ENCODE measurements at regions not wholly inside any gene's neighbourhood (a gene's known extent, or its start where the extent isn't known, plus 50 kb on each side); places are given as distances from the start of the nearest gene placed in this dataset.

DNA sequence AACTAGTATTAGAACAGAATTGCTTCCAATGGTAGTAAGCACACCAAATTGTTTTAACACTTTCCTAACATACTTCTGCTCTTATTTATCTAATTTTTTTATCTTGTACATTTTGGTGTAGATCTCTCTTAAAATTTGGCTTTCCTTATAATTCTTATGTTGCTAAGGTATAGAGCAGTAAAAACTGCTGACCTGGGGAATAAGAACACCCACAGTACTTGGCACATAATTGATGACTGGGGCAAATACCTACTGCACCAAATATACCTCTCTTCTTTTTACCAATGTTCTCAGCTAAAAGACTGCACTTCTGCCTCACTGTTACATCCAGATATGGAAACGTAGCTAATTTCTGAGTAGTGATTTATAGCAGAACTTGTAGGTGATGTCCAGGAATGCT is 642.2 kb downstream of the LIG4 start:
- no peak for DNase-seq (ENCODE audit: low read depth in 2 of 2)

DNA sequence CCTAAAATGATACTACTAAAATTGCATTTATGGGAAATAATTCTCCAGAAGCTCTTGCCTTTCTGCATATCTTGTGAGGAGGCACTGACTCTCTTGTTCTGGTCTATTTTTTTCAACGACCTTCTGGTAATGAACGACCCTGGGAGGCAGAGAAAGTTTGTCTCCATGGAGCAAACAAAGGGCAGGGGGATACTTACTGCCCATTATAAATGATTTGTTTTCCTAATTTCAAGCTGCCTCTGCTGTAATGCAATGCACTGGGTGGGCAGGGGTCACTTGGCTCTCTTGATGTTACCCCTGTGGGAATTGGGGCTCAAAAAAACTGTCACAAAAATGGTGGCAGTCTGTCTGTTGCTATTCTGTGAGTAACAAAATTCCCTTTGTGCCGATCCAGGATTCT is 643.2 kb downstream of the LIG4 start:
- no peak for DNase-seq (ENCODE audit: low read depth in 2 of 2)

- DNase-seq (ENCODE audit: low read depth in 2 of 2) = no peak
These were observed 647.2 kb downstream of the LIG4 start for GRCh38 chr13:107568181-107568580.

DNA sequence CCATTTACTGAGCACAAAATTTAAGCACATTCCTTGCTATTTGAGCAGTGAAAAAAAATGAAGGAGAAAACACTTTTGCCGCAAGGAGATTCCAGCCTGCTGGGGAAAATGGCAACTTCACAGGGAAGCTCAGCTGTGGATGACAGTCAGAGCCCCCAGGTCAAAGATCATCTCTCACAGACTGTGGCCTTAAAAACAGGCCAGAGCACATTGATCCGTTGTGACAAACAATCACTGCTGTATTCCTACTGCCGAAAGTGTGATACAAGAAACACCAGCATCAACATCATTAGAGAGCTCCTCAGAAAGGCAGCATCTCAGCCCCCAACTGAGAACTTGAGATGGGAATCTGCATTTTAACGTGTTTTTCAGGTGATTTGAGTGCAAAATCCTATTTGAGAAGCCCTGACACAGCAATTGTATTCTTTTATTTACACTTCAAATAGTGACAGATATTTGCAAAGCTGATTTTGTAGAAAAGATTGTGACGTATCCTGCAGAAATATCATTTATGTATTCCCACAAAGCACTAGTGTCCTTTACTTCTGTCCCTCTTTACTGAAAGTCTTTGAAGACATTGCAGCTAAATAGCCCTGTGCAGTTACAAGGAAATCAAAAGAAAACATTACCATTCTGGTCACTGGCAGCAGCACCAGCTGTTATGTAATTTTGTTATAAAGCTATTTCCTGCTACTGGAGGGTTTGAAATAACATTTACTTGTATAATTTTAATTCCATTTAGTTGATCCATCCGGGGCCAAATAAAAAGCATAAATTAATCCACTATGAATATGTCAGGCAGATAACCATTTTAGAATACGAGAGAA is 652.0 kb downstream of the LIG4 start:
- DNase-seq (ENCODE audit: low read depth in 2 of 2) = no peak

GRCh38 chr13:107562203-107562602 is 653.1 kb downstream of the LIG4 start:
- DNase-seq (ENCODE audit: low read depth in 2 of 2) = no peak

GRCh38 chr13:107554460-107554859 is 660.9 kb downstream of the LIG4 start:
- no peak for DNase-seq (ENCODE audit: low read depth in 2 of 2)

GRCh38 chr13:107553838-107554237 is 661.5 kb downstream of the LIG4 start:
- DNase-seq (ENCODE audit: low read depth in 2 of 2) = no peak

- DNase-seq (ENCODE audit: low read depth in 2 of 2) = no peak
These were observed 663.8 kb downstream of the LIG4 start for GRCh38 chr13:107551521-107551920.

GRCh38 chr13:107548338-107548737 is 667.0 kb downstream of the LIG4 start:
- DNase-seq (ENCODE audit: low read depth in 2 of 2) = no peak

- DNase-seq (ENCODE audit: low read depth in 2 of 2) = no peak
These were observed 669.3 kb downstream of the LIG4 start for GRCh38 chr13:107545946-107546502.

DNA sequence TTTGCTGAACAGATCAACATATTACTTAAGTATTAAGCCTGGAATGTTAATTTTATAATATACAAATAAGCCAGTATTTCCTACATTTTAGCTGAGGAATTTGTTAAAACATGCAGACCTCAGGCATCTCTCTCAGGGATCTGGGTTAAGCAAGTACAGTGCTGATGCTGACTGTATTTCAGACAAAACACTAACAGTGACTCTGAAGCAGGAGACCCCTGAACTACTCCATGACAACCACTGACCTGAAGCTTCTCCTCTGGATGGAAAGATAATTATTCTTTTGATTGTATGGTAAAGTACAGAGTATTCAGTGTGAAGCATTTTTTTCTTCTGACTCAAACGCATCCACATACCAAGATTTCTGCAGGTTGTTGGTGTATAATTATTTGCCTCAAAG is 680.8 kb downstream of the LIG4 start:
- no peak for DNase-seq (ENCODE audit: low read depth in 2 of 2)

DNA sequence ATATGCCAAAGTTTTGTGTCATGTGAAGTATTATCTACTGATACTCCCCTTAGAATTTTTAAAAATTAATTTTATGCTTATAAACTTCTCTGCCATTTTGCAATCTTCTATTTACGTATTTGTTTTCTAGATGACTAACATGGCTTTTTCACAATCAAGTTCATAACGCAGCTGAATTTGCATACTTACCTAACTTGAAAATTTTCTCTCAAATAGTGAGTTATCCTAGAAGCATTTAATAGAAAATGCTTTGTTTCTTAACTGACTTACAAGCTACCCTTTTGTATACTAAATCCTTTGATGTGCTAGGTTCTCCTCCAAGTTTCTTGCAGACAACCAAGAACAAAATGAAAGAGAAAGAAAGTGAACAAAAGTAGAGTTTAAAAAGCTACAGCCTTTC is 683.5 kb downstream of the LIG4 start:
- DNase-seq (ENCODE audit: low read depth in 2 of 2) = no peak

GRCh38 chr13:107531180-107531579 is 684.2 kb downstream of the LIG4 start:
- DNase-seq (ENCODE audit: low read depth in 2 of 2) = no peak

- DNase-seq (ENCODE audit: low read depth in 2 of 2) = no peak
These were observed 686.3 kb downstream of the LIG4 start for GRCh38 chr13:107529035-107529434.

GRCh38 chr13:107518780-107519179 is 696.6 kb downstream of the LIG4 start:
- DNase-seq (ENCODE audit: low read depth in 2 of 2) = no peak

GRCh38 chr13:107518292-107518691 is 697.0 kb downstream of the LIG4 start:
- no peak for DNase-seq (ENCODE audit: low read depth in 2 of 2)

DNA sequence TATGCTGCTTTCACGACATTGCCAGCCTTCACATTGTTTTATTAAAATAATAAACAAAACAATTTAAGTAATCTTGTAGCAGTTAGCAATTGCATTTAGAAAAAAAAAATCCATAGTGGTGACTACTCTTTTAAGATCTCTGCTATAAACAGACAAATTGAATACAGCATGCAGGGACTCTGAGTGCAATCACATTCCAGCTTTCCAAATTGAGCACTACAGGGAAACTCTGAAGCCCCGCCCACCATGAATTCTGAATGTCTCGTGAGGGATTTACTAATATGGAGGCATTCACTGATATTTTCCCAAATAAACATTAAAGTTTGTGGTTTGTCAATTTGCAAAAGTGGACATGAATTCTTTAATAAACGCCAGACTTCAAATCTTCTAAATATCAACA is 698.8 kb downstream of the LIG4 start:
- no peak for DNase-seq (ENCODE audit: low read depth in 2 of 2)

DNA sequence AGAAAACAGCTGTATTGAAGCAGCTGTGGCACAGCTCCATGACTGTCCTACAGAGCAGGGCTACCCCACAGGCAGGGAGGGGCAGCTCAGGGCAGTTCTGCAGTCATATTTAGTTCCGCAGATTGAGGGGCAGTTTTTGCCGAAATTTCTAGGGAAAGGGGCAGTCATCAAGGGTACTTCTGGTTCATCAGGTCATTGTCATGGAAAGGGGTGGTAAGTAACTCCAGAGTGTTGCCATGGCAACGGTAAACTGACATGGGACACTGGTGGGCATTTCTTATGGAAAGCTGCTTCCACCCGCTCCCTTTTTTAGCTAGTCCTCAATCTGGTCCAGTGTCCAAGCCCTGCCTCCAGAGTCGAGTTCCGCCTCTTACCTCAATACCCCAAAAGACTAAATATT is 702.8 kb downstream of the LIG4 start:
- DNase-seq (ENCODE audit: low read depth in 2 of 2) = no peak

DNA sequence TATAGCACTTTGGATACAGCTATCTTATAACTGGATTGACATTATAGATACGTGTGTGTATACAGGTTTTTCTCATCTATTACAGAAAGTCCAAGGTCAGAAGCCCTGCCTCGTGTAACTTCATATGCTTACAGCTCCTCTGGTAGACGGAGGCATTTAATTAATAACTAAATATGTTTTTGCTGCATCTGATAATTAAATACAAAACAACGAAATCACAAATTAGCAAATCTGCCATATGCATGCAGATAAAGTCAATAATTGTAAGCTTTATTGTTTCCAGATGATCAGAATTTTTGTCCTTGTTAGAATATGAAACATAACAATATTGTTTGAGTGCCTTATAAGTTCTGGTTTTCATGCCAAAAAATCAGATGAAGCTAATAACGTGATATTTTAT is 717.7 kb downstream of the LIG4 start:
- DNase-seq (ENCODE audit: low read depth in 2 of 2) = no peak

GRCh38 chr13:107493266-107493665 is 722.1 kb downstream of the LIG4 start:
- DNase-seq (ENCODE audit: low read depth in 2 of 2) = no peak

DNA sequence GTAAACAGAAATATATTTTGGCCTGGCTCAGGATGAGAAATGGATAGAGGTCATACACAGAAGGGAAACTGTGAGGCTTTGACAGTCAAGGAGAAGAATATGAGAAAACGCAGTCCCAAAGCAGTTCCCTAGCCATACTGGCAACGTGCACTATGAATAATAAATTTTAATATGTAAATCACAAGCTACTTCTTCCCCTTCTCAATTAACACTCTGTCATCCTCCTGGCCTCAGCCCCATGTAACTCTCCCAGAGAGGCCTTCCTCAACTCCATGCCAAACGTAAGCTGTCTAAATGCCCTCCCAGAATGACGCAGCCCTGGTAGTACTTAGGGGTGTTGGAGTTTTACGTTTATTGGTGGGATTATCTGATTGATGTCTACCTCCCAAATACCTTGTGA is 732.6 kb downstream of the LIG4 start:
- DNase-seq (ENCODE audit: low read depth in 2 of 2) = no peak

DNA sequence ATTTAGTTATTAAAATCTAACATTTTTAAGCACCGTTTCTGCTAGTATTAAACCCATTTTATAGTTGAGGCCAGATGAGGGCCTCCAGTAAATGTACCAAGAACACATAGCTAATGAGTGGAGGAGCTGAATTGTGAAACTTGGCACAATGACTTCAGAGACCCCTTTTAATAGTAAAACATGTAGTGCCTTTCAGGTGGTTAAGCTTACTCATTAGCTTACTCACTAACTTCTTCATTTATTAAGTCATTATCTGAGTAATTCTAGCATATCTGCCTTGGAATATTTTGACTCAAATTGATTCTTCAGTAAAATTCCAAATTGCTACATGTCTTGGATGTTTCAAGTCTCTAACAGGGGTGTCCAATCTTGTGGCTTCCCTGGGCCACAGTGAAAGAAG is 735.2 kb downstream of the LIG4 start:
- no peak for DNase-seq (ENCODE audit: low read depth in 2 of 2)

DNA sequence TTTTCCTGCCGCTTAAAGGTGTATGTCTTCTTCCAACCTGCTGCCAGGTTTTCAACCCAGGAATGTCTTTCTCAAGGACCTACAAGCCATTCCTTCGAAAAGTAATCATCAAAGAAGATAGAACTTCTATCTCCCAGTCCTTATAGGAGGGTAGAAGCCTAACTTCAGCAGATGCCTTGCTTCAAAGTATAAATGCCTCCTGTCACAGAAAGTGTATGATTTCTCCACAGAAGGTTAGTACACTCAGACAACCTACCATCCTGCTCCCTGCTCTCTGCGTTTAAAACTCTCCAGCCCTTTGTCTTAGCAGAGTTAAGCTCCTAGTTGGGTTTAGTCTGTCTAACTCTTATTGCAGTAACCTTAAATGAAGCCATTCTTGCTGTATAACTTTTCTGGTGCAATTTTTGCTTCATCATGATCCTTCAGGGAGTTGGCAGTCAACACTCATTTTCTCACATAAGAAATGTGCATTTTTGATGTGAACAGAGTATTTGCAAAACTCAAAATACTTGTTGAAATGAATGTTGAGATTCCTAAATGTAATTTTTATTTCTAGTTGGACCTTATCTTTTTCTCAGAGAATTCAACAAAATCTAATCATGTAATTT is 737.5 kb downstream of the LIG4 start:
- no peak for DNase-seq (ENCODE audit: low read depth in 2 of 2)

Data from stimulated activated CD8-positive, alpha-beta memory T cell treated with anti-CD3 and anti-CD28 coated beads, Interleukin-7, amount 100 ng/mL, for 1 hour (primary cell).